NCI-H2081 treated with DMSO at 0.1 percent for 48 hours (cell line): ENCODE measurements at regions not wholly inside any gene's neighbourhood (a gene's known extent, or its start where the extent isn't known, plus 50 kb on each side); places are given as distances from the start of the nearest gene placed in this dataset.

Experiments used
- DNase-seq: peaks from one replicate; lab custom pipeline; 2025; lab: John Stamatoyannopoulos, UW

- DNase-seq, result no peak
Observed at GRCh38 chr12:89821896-89822295, 113.3 kb upstream of the ATP2B1 start.

- no peak for DNase-seq
Observed at GRCh38 chr12:89817501-89818226, 109.0 kb upstream of the ATP2B1 start.

GRCh38 chr12:89815225-89815624, 106.6 kb upstream of the ATP2B1 start:
- DNase-seq, result no peak

- DNase-seq, result no peak
Observed at GRCh38 chr12:89803412-89803811, 94.8 kb upstream of the ATP2B1 start.

GRCh38 chr12:89801284-89801683, 92.6 kb upstream of the ATP2B1 start:
- no peak for DNase-seq

- DNase-seq, result no peak
Observed at GRCh38 chr12:89800435-89800834, 91.8 kb upstream of the ATP2B1 start.

GRCh38 chr12:89799316-89799715, 90.7 kb upstream of the ATP2B1 start:
- no peak for DNase-seq

GRCh38 chr12:89797436-89797835, 88.8 kb upstream of the ATP2B1 start:
- no peak for DNase-seq

GRCh38 chr12:89796798-89797382, 88.3 kb upstream of the ATP2B1 start:
- DNase-seq, result no peak

GRCh38 chr12:89793946-89794345, 85.3 kb upstream of the ATP2B1 start:
- DNase-seq, result no peak

- DNase-seq, result no peak
Observed at GRCh38 chr12:89791286-89791685, 82.6 kb upstream of the ATP2B1 start.

GRCh38 chr12:89789862-89790261, 81.2 kb upstream of the ATP2B1 start:
- no peak for DNase-seq

- no peak for DNase-seq
Observed at GRCh38 chr12:89787763-89788162, 79.1 kb upstream of the ATP2B1 start.

GRCh38 chr12:89786177-89786810, 77.7 kb upstream of the ATP2B1 start:
- DNase-seq, result no peak

- no peak for DNase-seq
Observed at GRCh38 chr12:89783359-89784060, 74.9 kb upstream of the ATP2B1 start.

- DNase-seq, result no peak
Observed at GRCh38 chr12:89782807-89783206, 74.2 kb upstream of the ATP2B1 start.

GRCh38 chr12:89781946-89782550, 73.4 kb upstream of the ATP2B1 start:
- no peak for DNase-seq

GRCh38 chr12:89781156-89781555, 72.5 kb upstream of the ATP2B1 start:
- no peak for DNase-seq

GRCh38 chr12:89779090-89779489, 70.5 kb upstream of the ATP2B1 start:
- no peak for DNase-seq

- DNase-seq, result no peak
Observed at GRCh38 chr12:89777733-89778379, 69.2 kb upstream of the ATP2B1 start.

- DNase-seq, result no peak
Observed at GRCh38 chr12:89775986-89776365, 67.3 kb upstream of the ATP2B1 start.
